ENCODE measurements at regions not wholly inside any gene's neighbourhood (a gene's known extent, or its start where the extent isn't known, plus 50 kb on each side); places are given as distances from the start of the nearest gene placed in this dataset.

DNA sequence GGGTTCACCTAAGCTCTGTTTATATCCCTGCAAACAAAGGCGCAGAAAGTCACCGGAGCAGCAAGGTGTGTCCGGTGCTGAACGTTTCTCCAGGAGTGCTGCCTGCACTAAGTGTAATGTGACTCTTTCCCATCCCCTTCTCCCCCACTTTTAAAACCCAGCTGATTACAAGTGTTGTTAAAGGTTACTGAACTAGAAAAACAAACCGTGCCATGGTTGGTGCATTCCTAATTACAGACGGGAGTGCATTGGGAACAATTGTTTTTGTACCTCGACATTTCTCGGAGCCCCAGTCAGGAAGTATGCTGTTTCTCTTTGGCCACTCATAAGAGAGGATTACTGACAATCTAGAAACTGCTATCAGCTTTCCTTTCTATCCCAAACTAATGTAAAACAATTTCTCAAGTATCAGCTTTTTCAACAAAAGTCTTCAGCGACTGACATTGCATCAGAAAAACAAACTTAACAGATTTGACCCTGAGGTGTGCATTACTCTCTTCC lies 441.0 kb upstream of the SALL1 start:
- Histone ChIP-seq H3K4me2 (ENCODE audit: insufficient read depth, low read length) (no peak overlapping the region), H3K36me3 (ENCODE audit: insufficient read depth, low read length) (no peaks in the 10 kb centered on the region)
- TF ChIP-seq, protein P1, sequence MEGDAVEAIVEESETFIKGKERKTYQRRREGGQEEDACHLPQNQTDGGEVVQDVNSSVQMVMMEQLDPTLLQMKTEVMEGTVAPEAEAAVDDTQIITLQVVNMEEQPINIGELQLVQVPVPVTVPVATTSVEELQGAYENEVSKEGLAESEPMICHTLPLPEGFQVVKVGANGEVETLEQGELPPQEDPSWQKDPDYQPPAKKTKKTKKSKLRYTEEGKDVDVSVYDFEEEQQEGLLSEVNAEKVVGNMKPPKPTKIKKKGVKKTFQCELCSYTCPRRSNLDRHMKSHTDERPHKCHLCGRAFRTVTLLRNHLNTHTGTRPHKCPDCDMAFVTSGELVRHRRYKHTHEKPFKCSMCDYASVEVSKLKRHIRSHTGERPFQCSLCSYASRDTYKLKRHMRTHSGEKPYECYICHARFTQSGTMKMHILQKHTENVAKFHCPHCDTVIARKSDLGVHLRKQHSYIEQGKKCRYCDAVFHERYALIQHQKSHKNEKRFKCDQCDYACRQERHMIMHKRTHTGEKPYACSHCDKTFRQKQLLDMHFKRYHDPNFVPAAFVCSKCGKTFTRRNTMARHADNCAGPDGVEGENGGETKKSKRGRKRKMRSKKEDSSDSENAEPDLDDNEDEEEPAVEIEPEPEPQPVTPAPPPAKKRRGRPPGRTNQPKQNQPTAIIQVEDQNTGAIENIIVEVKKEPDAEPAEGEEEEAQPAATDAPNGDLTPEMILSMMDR (IDR thresholded peaks at IDR 0.05; ENCODE audit: extremely low read depth, low read depth, low read length) = no peak

DNA sequence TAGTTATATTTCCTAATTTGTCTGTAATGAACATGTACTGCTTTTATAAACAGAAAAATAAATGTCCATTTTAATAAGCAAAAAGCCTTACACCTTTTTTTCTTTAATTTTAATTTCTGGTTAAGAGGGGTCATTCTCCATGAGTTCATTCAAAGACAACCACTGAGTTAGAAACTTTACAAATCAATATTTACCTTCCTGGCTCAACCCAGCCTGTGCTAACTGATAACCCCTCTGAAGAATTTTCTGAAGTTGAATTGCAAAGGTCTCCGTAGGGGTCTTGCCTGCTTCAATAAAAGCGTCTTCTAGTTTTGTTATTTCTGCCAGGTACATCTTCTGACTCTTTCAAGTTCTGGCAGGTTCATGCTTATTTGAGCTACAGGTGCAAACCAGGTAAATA lies 440.4 kb upstream of the SALL1 start:
- TF ChIP-seq, protein P1 (IDR thresholded peaks at IDR 0.05; ENCODE audit: extremely low read depth, low read depth, low read length) = no peak
- H3K4me1 ChIP-seq (ENCODE audit: insufficient read depth, low read length) = no peaks in the 10 kb centered on the region
- no peak overlapping the region for H2AFZ ChIP-seq (ENCODE audit: low read length)

More for the DNA sequence above, 441.0 kb upstream of the SALL1 start:
- H3K9me3 ChIP-seq (ENCODE audit: low read depth, low read length) = no peaks in the 10 kb centered on the region
- H4K20me1 ChIP-seq (ENCODE audit: insufficient read depth, low read length) = no peaks in the 10 kb centered on the region
- no peak overlapping the region for H3K4me3 ChIP-seq (ENCODE audit: insufficient read depth, low read length)
- no peaks in the 10 kb centered on the region for H3K79me2 ChIP-seq (ENCODE audit: insufficient read depth, low read length)
- no peak for DNase-seq (ENCODE audit: insufficient read length, low spot score, missing footprints)
- H2AFZ ChIP-seq (ENCODE audit: low read length) = no peak overlapping the region
- no peak overlapping the region for H3K27ac ChIP-seq (ENCODE audit: low read depth, low read length)
- no peaks in the 10 kb centered on the region for H3K27me3 ChIP-seq (ENCODE audit: insufficient read depth, low read length)
- H3K4me1 ChIP-seq (ENCODE audit: insufficient read depth, low read length) = no peaks in the 10 kb centered on the region

DNA sequence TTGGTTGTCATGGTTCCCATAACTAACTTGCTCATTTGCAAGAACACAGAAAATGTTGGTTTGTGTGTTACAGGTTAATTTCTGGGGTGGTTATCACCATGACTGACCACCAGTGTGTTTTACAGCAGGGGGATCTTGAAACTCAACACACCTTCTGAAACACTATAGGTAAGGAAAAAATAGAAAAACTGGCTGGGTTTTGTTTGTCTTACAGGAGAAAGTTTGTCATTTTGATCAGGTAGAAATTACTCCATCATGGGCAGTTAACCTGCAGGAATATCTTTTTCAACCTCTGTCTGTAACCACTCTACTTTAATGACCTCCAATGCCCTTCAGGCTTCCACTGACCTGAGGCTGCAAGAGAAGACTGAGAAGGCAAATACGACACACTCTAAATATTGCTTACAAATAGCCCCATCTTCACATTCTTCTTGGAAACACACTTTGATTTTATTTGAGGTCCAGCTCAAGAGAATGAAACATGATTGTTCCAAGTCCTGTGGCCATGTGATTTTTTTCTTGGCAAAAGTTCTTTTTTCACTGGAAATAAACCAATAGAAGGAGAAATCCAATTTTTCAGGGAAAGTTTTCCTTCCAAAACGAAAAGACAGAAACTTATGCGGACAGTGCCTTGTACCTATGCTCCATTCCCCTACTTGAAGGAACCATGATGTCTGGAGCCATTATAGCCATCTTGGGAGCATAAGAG lies 428.7 kb upstream of the SALL1 start:
- H4K20me1 ChIP-seq (ENCODE audit: insufficient read depth, low read length) = no peaks in the 10 kb centered on the region
- no peaks in the 10 kb centered on the region for H3K9me3 ChIP-seq (ENCODE audit: low read depth, low read length)
- no peak overlapping the region for H3K4me2 ChIP-seq (ENCODE audit: insufficient read depth, low read length)
- no peak overlapping the region for H3K4me3 ChIP-seq (ENCODE audit: insufficient read depth, low read length)
- TF ChIP-seq, protein P1 (IDR thresholded peaks at IDR 0.05; ENCODE audit: extremely low read depth, low read depth, low read length) = no peak
- H3K79me2 ChIP-seq (ENCODE audit: insufficient read depth, low read length) = no peaks in the 10 kb centered on the region
- no peaks in the 10 kb centered on the region for H3K36me3 ChIP-seq (ENCODE audit: insufficient read depth, low read length)
- H2AFZ ChIP-seq (ENCODE audit: low read length) = no peak overlapping the region
- H3K27me3 ChIP-seq (ENCODE audit: insufficient read depth, low read length) = no peaks in the 10 kb centered on the region
- no peak overlapping the region for H3K27ac ChIP-seq (ENCODE audit: low read depth, low read length)
- DNase-seq (ENCODE audit: insufficient read length, low spot score, missing footprints) = no peak
- H3K4me1 ChIP-seq (ENCODE audit: insufficient read depth, low read length) = no peaks in the 10 kb centered on the region

More for the DNA sequence above, 440.4 kb upstream of the SALL1 start:
- H3K4me3 ChIP-seq (ENCODE audit: insufficient read depth, low read length) = no peak overlapping the region
- DNase-seq (ENCODE audit: insufficient read length, low spot score, missing footprints) = no peak
- H3K36me3 ChIP-seq (ENCODE audit: insufficient read depth, low read length) = no peaks in the 10 kb centered on the region
- no peaks in the 10 kb centered on the region for H3K79me2 ChIP-seq (ENCODE audit: insufficient read depth, low read length)
- no peaks in the 10 kb centered on the region for H3K9me3 ChIP-seq (ENCODE audit: low read depth, low read length)
- no peak overlapping the region for H3K27ac ChIP-seq (ENCODE audit: low read depth, low read length)
- H3K4me2 ChIP-seq (ENCODE audit: insufficient read depth, low read length) = no peak overlapping the region
- H3K27me3 ChIP-seq (ENCODE audit: insufficient read depth, low read length) = no peaks in the 10 kb centered on the region
- H4K20me1 ChIP-seq (ENCODE audit: insufficient read depth, low read length) = no peaks in the 10 kb centered on the region

DNA sequence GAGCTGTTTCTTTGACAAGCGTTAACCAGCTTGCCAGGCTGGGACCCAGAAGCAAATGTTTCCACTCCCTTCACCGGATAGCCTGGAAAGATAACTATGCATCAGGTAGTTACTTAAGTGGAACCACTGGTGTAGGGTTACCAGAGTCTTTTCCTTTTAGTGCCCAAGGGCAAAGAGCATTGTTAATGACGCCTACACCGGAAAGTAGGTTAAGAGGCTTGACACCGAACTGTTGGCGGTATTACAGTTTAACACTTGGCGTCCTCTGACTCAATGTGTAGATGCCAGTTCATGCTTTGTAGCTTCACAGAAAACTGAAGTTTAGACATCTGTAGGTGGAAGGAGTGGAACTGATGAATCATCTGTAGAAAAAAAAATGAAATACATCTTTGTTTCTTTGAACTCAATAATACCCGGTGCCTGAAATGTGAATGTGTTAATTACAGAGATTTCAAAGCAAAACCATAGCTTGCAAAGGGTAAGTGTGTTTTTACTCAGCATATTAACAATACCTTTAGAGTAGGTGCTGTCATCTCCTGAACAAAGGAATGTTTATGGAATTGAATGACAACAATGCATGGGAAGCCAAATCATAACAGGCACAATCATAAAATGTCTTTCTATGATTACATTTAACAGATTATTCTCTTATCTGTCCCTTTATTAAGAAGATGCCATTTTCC lies 426.7 kb upstream of the SALL1 start:
- H3K4me3 ChIP-seq (ENCODE audit: insufficient read depth, low read length) = no peak overlapping the region
- H3K27me3 ChIP-seq (ENCODE audit: insufficient read depth, low read length) = no peaks in the 10 kb centered on the region
- no peak overlapping the region for H2AFZ ChIP-seq (ENCODE audit: low read length)
- H4K20me1 ChIP-seq (ENCODE audit: insufficient read depth, low read length) = no peaks in the 10 kb centered on the region
- H3K36me3 ChIP-seq (ENCODE audit: insufficient read depth, low read length) = no peaks in the 10 kb centered on the region
- H3K4me1 ChIP-seq (ENCODE audit: insufficient read depth, low read length) = no peaks in the 10 kb centered on the region
- H3K27ac ChIP-seq (ENCODE audit: low read depth, low read length) = no peak overlapping the region
- H3K4me2 ChIP-seq (ENCODE audit: insufficient read depth, low read length) = no peak overlapping the region
- no peaks in the 10 kb centered on the region for H3K9me3 ChIP-seq (ENCODE audit: low read depth, low read length)
- TF ChIP-seq, protein P1 (IDR thresholded peaks at IDR 0.05; ENCODE audit: extremely low read depth, low read depth, low read length) = no peak
- no peak for DNase-seq (ENCODE audit: insufficient read length, low spot score, missing footprints)
- no peaks in the 10 kb centered on the region for H3K79me2 ChIP-seq (ENCODE audit: insufficient read depth, low read length)
